ENCODE measurements at regions not wholly inside any gene's neighbourhood (a gene's known extent, or its start where the extent isn't known, plus 50 kb on each side); places are given as distances from the start of the nearest gene placed in this dataset.

GRCh38 chr5:102670224-102670836 is 84.8 kb upstream of the PAM start:
- TF ChIP-seq EZH2 (IDR thresholded peaks at IDR 0.05; ENCODE audit: insufficient read depth, poor library complexity, severe bottlenecking): no peak
- no peak for TF ChIP-seq EZH2phosphoT487 (IDR thresholded peaks at IDR 0.05; ENCODE audit: insufficient read depth, low read depth)
